B cell (primary cell): ENCODE measurements at regions not wholly inside any gene's neighbourhood (a gene's known extent, or its start where the extent isn't known, plus 50 kb on each side); places are given as distances from the start of the nearest gene placed in this dataset.

Source experiments
- ATAC-seq: fragments of 200-7000 bp; cut with Tn5 transposase; one replicate; pipeline ENCODE4 v1.10.0; 2021; ENCODE audit warnings: low read depth, mild to moderate bottlenecking, moderate number of reproducible peaks, moderate library complexity
- CTCF ChIA-PET: fragments of 350-600 bp; sonication (Branson Sonifier 250); formaldehyde crosslinking; loops from one replicate; lab custom pipeline; 2021; ENCODE audit warnings: antibody characterized with exemption, inconsistent platforms; lab: Charles Lee
- POLR2A ChIA-PET: fragments of 350-600 bp; sonication (Branson Sonifier 250); formaldehyde crosslinking; loops from one replicate; lab custom pipeline; 2021; ENCODE audit warnings: antibody characterized with exemption; lab: Charles Lee
- DNase-seq: peaks from one replicate; pipeline ENCODE4 v3.0.0; 2013
- H2AFZ ChIP-seq: 2 replicates; pipeline ENCODE4 v1.6.1; 2012; ENCODE audit warnings: mild to moderate bottlenecking, low read depth, low read length; ENCODE audit not compliant: insufficient read depth, poor library complexity, severe bottlenecking
- H3K27ac ChIP-seq, 2 donors: 1 replicate in 1 of 2; 2 replicates in 1 of 2; pipeline ENCODE4 v1.5.1; 2012 to 2013; ENCODE audit warnings: low read length in 2 of 2, mild to moderate bottlenecking in 2 of 2, moderate library complexity in 1 of 2
- H3K27me3 ChIP-seq, 4 experiments: fragments of 200-600 bp in 1 of 4; sonication (generic) in 1 of 4; replicated peaks in 1 of 4; 1 replicate in 2 of 4; 2 replicates in 2 of 4; pipeline versions ENCODE4 v1.6.1 to v1.7.0; 2013 to 2016; ENCODE audit warnings: low read length in 3 of 4, mild to moderate bottlenecking in 2 of 4, mixed read lengths in 1 of 4, moderate library complexity in 1 of 4; ENCODE audit not compliant: insufficient read depth in 4 of 4, control insufficient read depth in 3 of 4; ENCODE audit errors: control extremely low read depth in 1 of 4
- H3K36me3 ChIP-seq, 2 experiments: replicated peaks in 1 of 2; 1 replicate in 1 of 2; 2 replicates in 1 of 2; pipeline versions ENCODE4 v1.6.1 to v1.7.1; 2013; ENCODE audit warnings: low read length in 1 of 2; ENCODE audit not compliant: insufficient read depth in 2 of 2, control insufficient read depth in 1 of 2; ENCODE audit errors: control extremely low read depth in 1 of 2, extremely low read depth in 1 of 2
- H3K4me1 ChIP-seq, 2 donors: fragments of 200-600 bp in 1 of 2; sonication (generic) in 1 of 2; 1 replicate in 1 of 2; 2 replicates in 1 of 2; pipeline versions ENCODE4 v1.5.1 to v1.6.1; 2013 to 2017; ENCODE audit warnings: low read length in 2 of 2; ENCODE audit not compliant: control insufficient read depth in 2 of 2, insufficient read depth in 2 of 2
- H3K4me2 ChIP-seq: replicated peaks from 2 replicates; pipeline ENCODE3; 2012; ENCODE audit warnings: mild to moderate bottlenecking, low read depth, low read length; ENCODE audit not compliant: poor library complexity, severe bottlenecking
- H3K4me3 ChIP-seq, 5 experiments: fragments of 200-600 bp in 1 of 5; sonication (generic) in 1 of 5; 1 replicate in 3 of 5; 2 replicates in 2 of 5; pipeline versions ENCODE4 v1.5.1 to v1.7.0; 2011 to 2016; ENCODE audit warnings: low read length in 4 of 5, mild to moderate bottlenecking in 4 of 5, low read depth in 2 of 5, control low read depth in 1 of 5, moderate library complexity in 1 of 5; ENCODE audit not compliant: insufficient read depth in 1 of 5; ENCODE audit errors: control extremely low read depth in 1 of 5, extremely low read depth in 1 of 5
- H3K79me2 ChIP-seq: fragments of 200-600 bp; sonication (generic); one replicate; pipeline ENCODE4 v1.6.0; 2016; ENCODE audit warnings: low read length; ENCODE audit not compliant: control insufficient read depth, insufficient read depth
- H3K9ac ChIP-seq: fragments of 200-600 bp; sonication (generic); 2 replicates; pipeline ENCODE4 v1.6.1; 2017; ENCODE audit warnings: mild to moderate bottlenecking, low read length, moderate library complexity
- H3K9me3 ChIP-seq, 3 donors: one replicate each; pipeline versions ENCODE4 v1.6.1 to v1.7.1; 2013; ENCODE audit warnings: low read length in 2 of 3; ENCODE audit not compliant: control insufficient read depth in 2 of 3, insufficient read depth in 1 of 3; ENCODE audit errors: control extremely low read depth in 1 of 3
- H4K20me1 ChIP-seq: 2 replicates; pipeline ENCODE4 v1.6.0; 2012; ENCODE audit warnings: mild to moderate bottlenecking, low read length; ENCODE audit not compliant: insufficient read depth, control insufficient read depth, poor library complexity, severe bottlenecking
- H3K27ac Mint-ChIP-seq: one replicate; pipeline ENCODE4 v1.8.0; 2021; ENCODE audit warnings: mixed read lengths
- H3K27me3 Mint-ChIP-seq: one replicate; pipeline ENCODE4 v1.8.0; 2021; ENCODE audit warnings: mixed read lengths
- H3K4me1 Mint-ChIP-seq: one replicate; pipeline ENCODE4 v1.8.0; 2021; ENCODE audit warnings: mixed read lengths
- H3K4me3 Mint-ChIP-seq: one replicate; pipeline ENCODE4 v1.8.0; 2021; ENCODE audit warnings: mixed read lengths
- H3K9me3 Mint-ChIP-seq: one replicate; pipeline ENCODE4 v1.8.0; 2022; ENCODE audit warnings: mixed read lengths; ENCODE audit not compliant: insufficient read depth
- EZH2 ChIP-seq: IDR thresholded peaks from 2 replicates; pipeline ENCODE4 v1.6.1; 2012; ENCODE audit warnings: borderline replicate concordance, low read depth, mild to moderate bottlenecking, moderate library complexity, low read length; ENCODE audit not compliant: insufficient read depth, poor library complexity, severe bottlenecking
- WGBS: methylation state at CpG from one replicate; pipeline ENCODE4 v1.1.5; 2013; ENCODE audit warnings: missing lambda C conversion rate; ENCODE audit not compliant: insufficient coverage; 5-methylcytosine and 5-hydroxymethylcytosine counted together
- intact Hi-C: fragments of 100-400 bp; cut with micrococcal nuclease; formaldehyde crosslinking; loops from one replicate; pipeline ENCODE4 v1.10.0; 2022
- TF ChIP-seq, protein P1 (sequence below): fragments of 200-600 bp; IDR thresholded peaks from one replicate; pipeline ENCODE4 v1.8.0; 2022; ENCODE audit warnings: antibody characterized with exemption, mild to moderate bottlenecking

DNA sequence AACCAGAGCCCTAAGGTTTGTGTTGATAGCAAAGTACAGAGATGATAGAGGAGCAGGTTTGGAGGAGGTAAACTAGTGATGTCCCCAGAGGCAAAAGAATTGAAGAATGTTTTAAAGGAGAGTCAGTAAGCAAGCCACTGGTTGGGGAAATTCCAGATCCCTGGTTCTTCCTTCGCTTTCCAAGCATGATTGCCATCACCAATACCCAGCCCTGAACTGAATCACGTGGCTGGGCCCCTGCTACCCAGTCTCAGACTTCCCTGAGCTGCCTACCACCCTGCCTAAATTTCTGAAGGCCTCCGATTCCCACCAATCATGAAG is 95.3 kb upstream of the FOXN2 start:
- peaks cover 3 to 8% of the 10 kb centered on the region in 2 donors for H3K4me1 ChIP-seq
- H3K4me2 ChIP-seq, result no peak overlapping the region
- CTCF ChIA-PET, result no interaction called here
- POLR2A ChIA-PET, result no interaction called here
- no peak overlapping the region for H3K9ac ChIP-seq
- intact Hi-C loops, result no loop called here
- 71% methylated on average over 2 of the region's 3 CpGs for WGBS
- DNase-seq, result no peak
- H3K79me2 ChIP-seq, result no peaks in the 10 kb centered on the region
- no peaks in the 10 kb centered on the region for H4K20me1 ChIP-seq
- H3K27ac ChIP-seq, result no peak overlapping the region
- Mint-ChIP-seq H3K27ac (no peak overlapping the region), H3K9me3 (no peaks in the 10 kb centered on the region), H3K4me1 (peaks cover 4% of the 10 kb centered on the region), H3K4me3 (no peak overlapping the region), H3K27me3 (no peaks in the 10 kb centered on the region)
- H2AFZ ChIP-seq, result no peak overlapping the region
- TF ChIP-seq EZH2, result no peak
- TF ChIP-seq, protein P1, sequence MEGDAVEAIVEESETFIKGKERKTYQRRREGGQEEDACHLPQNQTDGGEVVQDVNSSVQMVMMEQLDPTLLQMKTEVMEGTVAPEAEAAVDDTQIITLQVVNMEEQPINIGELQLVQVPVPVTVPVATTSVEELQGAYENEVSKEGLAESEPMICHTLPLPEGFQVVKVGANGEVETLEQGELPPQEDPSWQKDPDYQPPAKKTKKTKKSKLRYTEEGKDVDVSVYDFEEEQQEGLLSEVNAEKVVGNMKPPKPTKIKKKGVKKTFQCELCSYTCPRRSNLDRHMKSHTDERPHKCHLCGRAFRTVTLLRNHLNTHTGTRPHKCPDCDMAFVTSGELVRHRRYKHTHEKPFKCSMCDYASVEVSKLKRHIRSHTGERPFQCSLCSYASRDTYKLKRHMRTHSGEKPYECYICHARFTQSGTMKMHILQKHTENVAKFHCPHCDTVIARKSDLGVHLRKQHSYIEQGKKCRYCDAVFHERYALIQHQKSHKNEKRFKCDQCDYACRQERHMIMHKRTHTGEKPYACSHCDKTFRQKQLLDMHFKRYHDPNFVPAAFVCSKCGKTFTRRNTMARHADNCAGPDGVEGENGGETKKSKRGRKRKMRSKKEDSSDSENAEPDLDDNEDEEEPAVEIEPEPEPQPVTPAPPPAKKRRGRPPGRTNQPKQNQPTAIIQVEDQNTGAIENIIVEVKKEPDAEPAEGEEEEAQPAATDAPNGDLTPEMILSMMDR, result no peak
- H3K27me3 ChIP-seq, result no peaks in the 10 kb centered on the region
- H3K9me3 ChIP-seq, result peaks cover 0 to 3% (median 0%) of the 10 kb centered on the region in 3 donors
- no peak for ATAC-seq
- no peaks in the 10 kb centered on the region for H3K36me3 ChIP-seq
- H3K4me3 ChIP-seq, result no peak overlapping the region

DNA sequence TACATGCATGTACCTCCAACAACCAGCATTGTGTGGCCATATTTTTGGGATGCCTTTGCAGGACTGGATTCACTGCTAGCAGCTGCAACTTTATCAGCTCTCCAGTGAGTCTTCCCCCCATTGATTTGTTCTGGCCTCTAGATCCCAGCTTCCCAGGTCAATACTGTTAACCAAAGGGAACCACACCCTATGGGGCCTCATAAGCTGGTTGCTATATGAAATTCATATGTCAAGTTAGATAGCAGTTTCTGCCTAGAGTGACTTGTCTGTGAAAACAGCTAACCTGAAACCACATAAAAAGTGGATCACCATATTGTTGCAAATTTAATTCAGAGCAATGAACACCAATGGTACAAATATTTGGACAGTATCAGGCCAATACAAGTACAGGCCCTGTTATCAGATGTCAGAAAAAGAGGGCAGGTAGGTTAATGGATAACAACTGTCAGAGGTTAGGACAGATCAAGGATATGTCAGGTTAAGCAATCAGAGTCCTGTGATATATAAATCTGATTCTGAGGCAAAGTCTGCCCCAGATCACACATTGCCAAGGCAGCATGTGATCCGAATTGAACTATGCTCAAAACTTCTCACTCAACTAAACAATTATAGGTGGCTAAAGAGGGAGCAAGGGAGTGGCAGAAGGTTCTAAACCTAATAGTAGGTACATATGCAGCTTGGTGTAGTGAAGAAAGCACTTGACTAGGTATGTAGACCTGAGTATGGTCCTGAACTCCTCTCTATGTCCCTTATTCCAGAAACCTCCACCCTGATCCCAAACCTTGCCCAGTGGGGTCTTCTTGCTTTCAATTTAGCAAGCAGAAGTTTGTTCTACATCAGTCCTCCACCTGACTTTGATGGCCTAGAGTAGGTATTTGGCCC is 94.7 kb upstream of the FOXN2 start:
- Mint-ChIP-seq H3K4me1 (peaks cover 4% of the 10 kb centered on the region), H3K27me3 (no peaks in the 10 kb centered on the region), H3K4me3 (no peak overlapping the region), H3K9me3 (no peaks in the 10 kb centered on the region), H3K27ac (no peak overlapping the region)
- H3K27ac ChIP-seq, result no peak overlapping the region
- no peaks in the 10 kb centered on the region for H3K27me3 ChIP-seq
- ATAC-seq (no peak), DNase-seq (no peak)
- no peak overlapping the region for H3K9ac ChIP-seq
- ChIA-PET POLR2A (no interaction called here), CTCF (no interaction called here)
- intact Hi-C loops, result no loop called here
- no CpG with 5 or more reads among the region's 1 CpG for WGBS
- peaks cover 0 to 3% (median 0%) of the 10 kb centered on the region in 3 donors for H3K9me3 ChIP-seq
- no peak overlapping the region for H3K4me2 ChIP-seq
- no peaks in the 10 kb centered on the region for H3K79me2 ChIP-seq
- H3K4me3 ChIP-seq, result no peak overlapping the region
- H3K36me3 ChIP-seq, result no peaks in the 10 kb centered on the region
- H4K20me1 ChIP-seq, result no peaks in the 10 kb centered on the region
- TF ChIP-seq, protein P1, result no peak
- no peak for TF ChIP-seq EZH2
- H2AFZ ChIP-seq, result no peak overlapping the region
- H3K4me1 ChIP-seq, result peaks cover 3 to 8% of the 10 kb centered on the region in 2 donors
